GM21423 (cell line): ENCODE measurements at regions not wholly inside any gene's neighbourhood (a gene's known extent, or its start where the extent isn't known, plus 50 kb on each side); places are given as distances from the start of the nearest gene placed in this dataset.
"Not testable (repeated sequence)": the region's sequence is repeated elsewhere in the genome, so short reads cannot be mapped to it uniquely, and the experiment has no call there.

Experiments used
- ATAC-seq: cut with Tn5 transposase; IDR thresholded peaks from one replicate; pipeline ENCODE4 v1.9.1; 2021; ENCODE audit warnings: mild to moderate bottlenecking, moderate library complexity; ENCODE audit not compliant: unreplicated experiment

GRCh38 chr12:97005174-97005573 is 98.1 kb downstream of the NEDD1 start:
- ATAC-seq = no peak

DNA sequence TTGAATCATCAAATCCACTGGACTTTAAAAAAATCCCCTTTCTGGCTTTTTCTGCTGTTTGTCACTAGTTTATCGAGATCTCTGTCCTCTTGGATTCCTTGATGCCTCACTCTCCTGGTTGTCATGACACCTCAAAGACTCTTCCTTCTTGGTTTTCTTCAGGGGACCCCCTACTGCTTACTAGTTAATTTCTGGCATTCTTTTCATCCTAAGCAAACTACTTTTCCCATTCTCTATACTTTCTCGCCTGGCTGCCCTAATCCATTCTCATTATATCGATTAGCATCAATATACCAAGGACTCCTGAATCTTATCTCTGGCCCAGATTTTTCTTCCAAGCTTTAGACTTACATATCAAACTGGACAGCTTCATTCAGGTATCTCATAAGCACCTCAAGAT is 98.6 kb downstream of the NEDD1 start:
- no peak for ATAC-seq

- ATAC-seq = no peak
Observed at GRCh38 chr12:97006585-97006984, 99.5 kb downstream of the NEDD1 start.

GRCh38 chr12:97016163-97016562 is 109.1 kb downstream of the NEDD1 start:
- ATAC-seq = no peak

- ATAC-seq = no peak
Observed at GRCh38 chr12:97017213-97017612, 110.2 kb downstream of the NEDD1 start.

GRCh38 chr12:97022536-97023230 is 115.6 kb downstream of the NEDD1 start:
- ATAC-seq = no peak

DNA sequence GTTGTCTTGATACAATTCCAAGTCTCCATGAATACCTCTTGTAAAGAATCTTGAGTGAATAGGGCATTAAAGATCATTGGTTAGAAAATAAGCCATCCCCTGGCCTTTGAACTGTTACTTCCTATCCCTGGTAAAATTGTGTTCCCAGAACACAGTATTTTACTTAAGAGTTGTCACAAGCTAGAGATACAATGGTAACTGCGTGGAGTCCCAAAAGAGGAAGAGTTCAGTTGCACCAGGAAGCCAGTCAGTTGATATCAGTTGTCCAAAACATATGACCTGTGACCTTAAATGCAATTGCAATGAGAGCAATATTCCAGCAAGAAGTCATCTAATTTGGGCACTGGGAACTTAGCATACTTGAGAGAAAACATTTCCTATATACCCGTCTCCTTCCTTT is 117.3 kb downstream of the NEDD1 start:
- ATAC-seq = no peak

DNA sequence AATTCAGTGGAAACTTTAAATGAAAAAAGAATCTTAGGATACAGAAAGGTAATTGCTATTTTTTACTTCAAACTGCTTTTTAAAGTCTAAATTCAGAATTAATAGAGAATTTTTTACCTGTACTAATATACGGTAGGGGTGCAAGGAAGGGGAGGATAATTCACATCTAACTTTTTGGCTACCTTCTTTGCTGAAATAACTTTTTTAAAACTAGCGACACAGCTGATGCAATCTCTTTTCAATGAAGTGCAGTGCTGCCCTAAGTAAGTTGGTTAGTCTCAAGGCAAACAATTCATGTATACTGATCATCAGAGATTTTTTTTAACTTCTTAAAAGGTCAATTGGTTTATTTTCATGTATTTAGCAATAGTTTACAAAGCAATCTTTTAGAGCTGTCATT is 119.8 kb downstream of the NEDD1 start:
- ATAC-seq = no peak

- no peak for ATAC-seq
Observed at GRCh38 chr12:97027482-97027881, 120.4 kb downstream of the NEDD1 start.

GRCh38 chr12:97038131-97038530 is 131.1 kb downstream of the NEDD1 start:
- no peak for ATAC-seq

DNA sequence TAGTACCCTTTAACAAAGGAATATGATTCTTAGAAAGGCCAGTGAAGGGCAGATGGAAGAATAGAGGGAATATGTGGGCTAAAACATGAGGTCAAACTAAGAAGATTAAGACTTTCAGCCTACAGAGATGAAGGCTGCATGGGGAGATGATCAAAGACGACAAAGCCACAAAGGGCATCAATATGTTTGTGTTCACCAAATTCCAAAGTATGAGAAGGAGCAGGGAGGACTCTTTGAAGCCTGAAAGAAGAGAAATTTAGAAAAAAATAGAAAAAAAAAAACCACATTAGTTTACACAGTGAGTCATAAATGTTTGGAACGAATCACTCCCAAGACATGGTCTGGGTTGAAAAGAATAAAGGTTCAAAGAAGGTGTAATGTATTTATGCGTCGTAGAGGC is 131.8 kb downstream of the NEDD1 start:
- no peak for ATAC-seq

DNA sequence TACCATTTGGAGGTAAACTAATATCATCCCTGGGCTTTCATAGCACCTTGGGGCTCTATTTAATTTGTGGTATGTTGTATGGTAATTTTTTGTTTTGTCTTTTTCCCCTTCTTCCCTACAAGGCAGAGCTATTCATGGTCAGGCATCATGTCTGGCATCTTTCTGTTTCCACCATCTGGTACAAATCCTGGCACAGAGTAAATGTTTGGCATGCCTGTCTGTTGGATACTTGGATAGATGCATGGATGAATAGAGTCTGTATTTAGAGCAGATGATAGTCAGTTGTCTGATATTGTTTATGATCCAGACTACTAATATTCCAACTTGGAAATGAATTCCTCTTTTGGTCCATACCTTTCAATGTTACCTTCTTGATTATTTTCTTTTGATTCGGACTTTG is 139.8 kb downstream of the NEDD1 start:
- ATAC-seq = no peak

GRCh38 chr12:97047361-97047760 is 140.3 kb downstream of the NEDD1 start:
- ATAC-seq = no peak

DNA sequence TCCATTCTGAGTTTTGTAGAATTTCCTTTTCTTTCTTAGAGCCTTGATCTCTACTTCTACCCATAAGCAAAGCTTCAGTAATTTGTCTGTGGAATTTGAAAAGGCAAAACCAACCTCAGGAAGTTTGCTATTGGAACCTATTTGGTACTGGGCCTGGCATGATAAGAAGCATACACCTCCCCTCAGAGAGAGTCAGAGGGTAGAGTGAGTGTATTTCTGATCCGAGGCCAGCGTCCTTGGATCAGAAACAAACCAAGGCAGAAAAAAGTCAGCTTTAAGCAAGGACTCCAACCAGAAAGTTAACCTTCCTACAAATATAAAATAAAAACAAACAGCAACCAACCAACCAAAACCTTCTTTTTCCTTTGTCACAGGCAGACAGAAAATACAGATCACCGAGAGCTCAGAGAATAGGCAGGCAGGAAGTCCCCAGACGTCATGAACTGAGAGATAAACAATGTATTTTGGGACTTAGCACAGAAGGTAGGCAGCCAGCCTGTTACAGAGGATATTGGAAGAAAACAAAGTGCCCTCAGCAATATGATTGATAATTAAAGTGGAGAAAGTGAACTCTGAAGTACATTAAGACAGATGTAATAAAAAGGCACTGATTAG is 141.5 kb downstream of the NEDD1 start:
- no peak for ATAC-seq

- no peak for ATAC-seq
Observed at GRCh38 chr12:97050509-97050908, 143.5 kb downstream of the NEDD1 start.

DNA sequence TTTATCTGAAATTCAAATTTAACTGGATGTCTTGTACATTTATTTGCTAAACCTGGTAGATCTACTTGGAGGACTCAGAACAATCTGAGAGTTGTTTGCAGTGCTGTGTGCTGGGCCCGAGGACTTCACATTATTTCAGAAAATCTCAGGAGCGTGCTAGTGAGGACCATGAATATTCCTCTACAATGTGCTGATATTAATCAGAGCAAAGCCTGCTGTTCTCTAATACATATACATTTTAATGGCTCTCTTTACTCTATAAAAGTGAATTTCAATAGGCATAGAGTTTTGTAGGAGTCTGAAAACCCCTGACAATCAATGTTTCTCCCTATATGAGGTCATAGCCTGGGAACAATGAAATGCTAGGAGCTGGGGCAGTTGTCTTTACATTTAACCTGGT is 144.3 kb downstream of the NEDD1 start:
- ATAC-seq = no peak

GRCh38 chr12:97061171-97061570 is 154.1 kb downstream of the NEDD1 start:
- ATAC-seq = no peak

GRCh38 chr12:97063292-97063935 is 156.4 kb downstream of the NEDD1 start:
- ATAC-seq = no peak

- no peak for ATAC-seq
Observed at GRCh38 chr12:97075161-97075933, 168.3 kb downstream of the NEDD1 start.

- no peak for ATAC-seq
Observed at GRCh38 chr12:97075934-97076630, 169.0 kb downstream of the NEDD1 start.

GRCh38 chr12:97076912-97077311 is 169.9 kb downstream of the NEDD1 start:
- ATAC-seq = not testable (repeated sequence)
